ENCODE measurements at regions not wholly inside any gene's neighbourhood (a gene's known extent, or its start where the extent isn't known, plus 50 kb on each side); places are given as distances from the start of the nearest gene placed in this dataset.

GRCh38 chr3:80261082-80261481, 493.3 kb upstream of the ROBO1 start:
- TF ChIP-seq CTCF (IDR thresholded peaks at IDR 0.05) (no peak), POLR2A (IDR thresholded peaks at IDR 0.05) (no peak)

Data from esophagus squamous epithelium (tissue), 4 donors.